ENCODE measurements at regions not wholly inside any gene's neighbourhood (a gene's known extent, or its start where the extent isn't known, plus 50 kb on each side); places are given as distances from the start of the nearest gene placed in this dataset.

DNA sequence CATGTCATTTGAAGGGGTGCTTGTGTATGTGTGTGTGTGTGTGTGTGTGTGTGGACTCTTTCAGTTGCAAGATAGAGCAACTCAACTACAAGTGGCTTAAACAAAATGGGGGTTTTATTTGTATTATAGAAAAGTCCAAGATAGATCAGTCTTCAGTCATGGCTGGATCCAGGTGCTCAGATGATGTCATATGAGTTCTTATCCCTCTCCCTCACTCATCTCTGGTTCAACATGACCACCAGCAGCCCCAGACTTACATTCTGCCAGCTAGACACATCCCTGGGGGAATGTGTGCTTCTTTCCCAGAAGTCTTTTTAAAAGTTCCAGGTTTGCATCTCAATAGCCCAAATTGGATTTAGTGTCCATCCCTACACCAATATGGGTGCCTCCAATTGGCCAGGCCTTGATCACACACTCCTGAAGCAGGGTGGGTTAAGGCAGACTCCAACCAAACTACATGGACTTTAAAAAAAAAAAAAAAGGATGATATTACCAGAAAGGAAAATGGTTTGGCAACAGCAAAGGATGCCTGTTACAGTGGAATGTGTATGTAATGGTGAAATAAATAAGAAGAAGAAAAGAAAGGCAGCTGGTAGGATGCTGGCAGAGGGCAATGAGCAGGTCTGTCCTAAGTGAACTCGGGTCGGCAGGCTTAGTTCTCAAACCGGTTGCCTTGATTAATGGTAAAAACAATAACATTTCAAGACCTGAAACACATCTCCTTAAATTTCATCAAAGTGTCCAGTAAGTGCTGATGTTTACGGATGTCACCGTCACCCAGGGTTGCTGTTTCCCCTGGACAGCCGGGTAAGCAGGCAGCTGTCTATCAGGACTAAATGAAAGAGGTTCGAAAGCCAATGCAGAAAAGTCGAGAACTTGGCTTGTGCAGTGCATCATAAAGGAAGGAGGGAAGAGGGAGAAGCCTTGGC lies 107.7 kb downstream of the SMIM20 start:
- Histone ChIP-seq H3K27me3 (ENCODE audit: control insufficient read depth, insufficient read depth, low read length) (no peaks in the 10 kb centered on the region), H3K4me3 (ENCODE audit: low read length) (no peak overlapping the region), H3K4me1 (ENCODE audit: control insufficient read depth, low read depth, low read length) (no peaks in the 10 kb centered on the region), H3K27ac (ENCODE audit: low read length) (no peak overlapping the region), H3K9ac (ENCODE audit: low read length) (no peak overlapping the region), H3K9me3 (ENCODE audit: control insufficient read depth, low read depth, low read length) (no peaks in the 10 kb centered on the region), H3K36me3 (ENCODE audit: control insufficient read depth, low read depth, low read length) (no peaks in the 10 kb centered on the region)

DNA sequence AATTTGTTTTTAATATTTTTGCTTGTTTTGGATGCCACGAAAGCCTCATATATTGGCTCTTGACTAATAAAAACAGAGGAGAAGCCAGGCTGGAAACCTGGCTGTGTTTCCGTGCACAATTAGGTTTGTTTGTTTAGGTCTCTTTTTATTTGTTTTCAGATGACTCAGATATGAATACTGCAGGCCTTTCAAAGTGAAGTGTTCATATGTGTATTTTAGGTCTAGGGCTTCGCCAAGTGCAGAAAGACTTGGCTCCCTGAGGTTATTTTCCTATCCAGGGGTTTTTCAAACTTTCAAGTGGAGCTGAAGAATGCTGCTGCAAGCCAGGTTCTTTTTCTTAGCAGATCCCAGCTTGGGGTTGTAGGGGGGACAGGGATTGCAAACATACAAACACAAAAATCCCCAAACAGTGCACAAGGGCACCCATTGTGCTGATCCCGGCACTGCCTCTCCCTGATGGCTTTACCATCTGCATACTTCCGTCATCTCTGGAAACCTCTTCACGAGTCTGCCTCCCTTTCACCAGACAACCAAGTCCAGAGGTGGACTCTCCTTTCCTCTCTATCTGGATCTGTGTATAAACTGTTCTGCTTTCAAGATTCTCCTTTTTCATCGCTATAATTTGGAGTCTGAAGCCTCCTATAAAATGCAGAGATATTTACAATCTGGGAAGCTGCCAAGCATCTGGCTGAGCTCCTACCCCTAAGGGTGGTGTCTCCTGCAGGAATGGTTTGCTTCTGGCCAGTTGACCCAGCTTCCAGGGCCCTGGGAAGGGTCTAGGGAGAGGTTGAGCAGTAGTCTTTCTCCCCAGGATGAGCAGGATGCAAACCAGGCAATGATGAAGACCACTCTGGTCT lies 108.6 kb downstream of the SMIM20 start:
- H3K27me3 ChIP-seq (ENCODE audit: control insufficient read depth, insufficient read depth, low read length), result no peaks in the 10 kb centered on the region
- H3K4me1 ChIP-seq (ENCODE audit: control insufficient read depth, low read depth, low read length), result peaks cover 1% of the 10 kb centered on the region
- H3K9me3 ChIP-seq (ENCODE audit: control insufficient read depth, low read depth, low read length), result no peaks in the 10 kb centered on the region
- no peak overlapping the region for H3K4me3 ChIP-seq (ENCODE audit: low read length)
- no peak overlapping the region for H3K27ac ChIP-seq (ENCODE audit: low read length)
- H3K9ac ChIP-seq (ENCODE audit: low read length), result no peak overlapping the region
- H3K36me3 ChIP-seq (ENCODE audit: control insufficient read depth, low read depth, low read length), result no peaks in the 10 kb centered on the region

DNA sequence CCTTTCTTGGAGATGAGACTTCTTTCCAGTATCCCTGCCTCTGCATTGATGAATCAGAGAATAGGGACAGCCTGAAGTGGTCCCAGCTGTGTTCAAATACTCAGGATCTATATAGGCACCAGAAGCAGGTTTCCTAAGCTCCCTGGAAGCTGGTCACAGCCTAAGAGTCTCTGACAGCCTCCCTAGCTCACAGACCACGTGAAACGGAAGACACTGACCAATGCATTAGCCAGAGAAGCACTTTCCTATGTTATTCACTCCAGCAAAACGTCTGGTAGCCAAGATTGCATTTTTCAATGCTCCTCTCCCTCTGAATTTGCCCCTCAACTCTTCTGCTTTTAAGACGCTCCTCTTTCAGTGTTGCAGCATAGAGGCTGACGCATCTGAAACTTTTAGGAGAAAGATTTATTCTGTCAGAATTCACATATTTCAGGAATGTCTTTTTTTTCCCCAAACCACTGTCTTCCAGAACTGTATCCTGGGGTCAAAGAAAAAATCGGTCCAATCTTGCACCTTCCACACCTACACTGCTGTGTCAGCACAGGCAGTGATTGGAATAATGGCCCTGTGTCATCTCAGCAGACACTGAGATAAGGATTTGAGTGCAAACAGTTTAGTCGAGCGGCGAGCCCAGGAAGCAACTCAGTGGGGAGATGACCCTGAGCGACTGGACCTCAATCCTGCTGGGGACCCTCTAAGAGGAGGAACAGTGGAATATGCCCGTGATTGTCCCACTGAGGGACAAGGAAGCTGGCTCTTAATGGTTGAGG lies 109.4 kb downstream of the SMIM20 start:
- H3K4me3 ChIP-seq (ENCODE audit: low read length), result no peak overlapping the region
- no peaks in the 10 kb centered on the region for H3K36me3 ChIP-seq (ENCODE audit: control insufficient read depth, low read depth, low read length)
- H3K27me3 ChIP-seq (ENCODE audit: control insufficient read depth, insufficient read depth, low read length), result no peaks in the 10 kb centered on the region
- H3K4me1 ChIP-seq (ENCODE audit: control insufficient read depth, low read depth, low read length), result peaks cover 5% of the 10 kb centered on the region
- no peaks in the 10 kb centered on the region for H3K9me3 ChIP-seq (ENCODE audit: control insufficient read depth, low read depth, low read length)
- no peak overlapping the region for H3K9ac ChIP-seq (ENCODE audit: low read length)
- no peak overlapping the region for H3K27ac ChIP-seq (ENCODE audit: low read length)

DNA sequence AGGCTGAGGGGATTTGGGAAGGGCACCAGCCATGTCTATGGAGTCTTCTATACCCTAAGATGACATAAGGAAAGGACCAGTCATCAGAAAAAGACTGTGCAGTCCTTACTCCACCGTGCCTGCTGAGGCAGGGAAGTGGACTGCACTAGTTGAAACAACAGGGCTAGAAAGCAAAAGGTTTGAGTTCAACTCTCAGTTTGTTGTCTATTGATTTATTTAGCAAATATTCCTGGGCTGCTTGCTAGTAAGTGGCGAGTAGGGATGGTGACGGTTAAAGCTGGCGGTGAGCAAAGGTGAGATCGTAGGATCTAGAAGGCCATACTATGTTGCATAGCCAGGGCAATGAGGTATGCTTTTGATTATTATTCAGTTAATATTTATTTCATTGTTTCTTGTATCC lies 110.1 kb downstream of the SMIM20 start:
- no peak overlapping the region for H3K27ac ChIP-seq (ENCODE audit: low read length)
- H3K4me3 ChIP-seq (ENCODE audit: low read length), result no peak overlapping the region
- peaks cover 6% of the 10 kb centered on the region for H3K4me1 ChIP-seq (ENCODE audit: control insufficient read depth, low read depth, low read length)
- H3K36me3 ChIP-seq (ENCODE audit: control insufficient read depth, low read depth, low read length), result no peaks in the 10 kb centered on the region
- no peaks in the 10 kb centered on the region for H3K9me3 ChIP-seq (ENCODE audit: control insufficient read depth, low read depth, low read length)
- H3K9ac ChIP-seq (ENCODE audit: low read length), result no peak overlapping the region
- H3K27me3 ChIP-seq (ENCODE audit: control insufficient read depth, insufficient read depth, low read length), result no peaks in the 10 kb centered on the region

DNA sequence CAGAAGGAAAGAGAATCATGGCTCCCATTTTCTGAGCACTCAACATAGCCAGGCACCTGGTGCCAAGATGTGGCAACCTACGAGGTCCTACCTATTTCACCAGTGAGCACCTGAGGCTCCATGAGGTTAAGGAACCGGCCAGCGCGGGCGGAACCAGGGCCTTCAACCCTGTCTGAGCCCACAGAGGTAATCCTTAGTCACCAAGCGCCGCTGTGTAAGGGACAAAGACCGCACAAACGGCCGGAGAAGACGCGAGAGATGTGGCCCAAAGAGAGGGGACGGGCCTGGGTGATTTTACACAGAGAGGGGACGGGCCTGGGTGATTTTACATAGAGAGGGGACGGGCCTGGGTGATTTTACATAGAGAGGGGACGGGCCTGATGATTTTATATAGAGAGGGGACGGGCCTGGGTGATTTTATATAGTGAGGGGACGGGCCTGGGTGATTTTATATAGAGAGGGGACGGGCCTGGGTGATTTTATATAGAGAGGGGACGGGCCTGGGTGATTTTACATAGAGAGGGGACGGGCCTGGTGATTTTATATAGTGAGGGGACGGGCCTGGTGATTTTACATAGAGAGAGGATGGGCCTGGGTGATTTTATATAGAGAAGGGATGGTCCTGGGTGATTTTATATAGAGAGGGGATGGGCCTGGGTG lies 114.2 kb downstream of the SMIM20 start:
- Histone ChIP-seq H3K4me3 (ENCODE audit: low read length) (peak overlapping the region; percentile 61), H3K9ac (ENCODE audit: low read length) (peak overlapping the region; percentile 75), H3K27ac (ENCODE audit: low read length) (peak overlapping the region; percentile 38), H3K9me3 (ENCODE audit: control insufficient read depth, low read depth, low read length) (no peaks in the 10 kb centered on the region), H3K27me3 (ENCODE audit: control insufficient read depth, insufficient read depth, low read length) (no peaks in the 10 kb centered on the region), H3K36me3 (ENCODE audit: control insufficient read depth, low read depth, low read length) (no peaks in the 10 kb centered on the region), H3K4me1 (ENCODE audit: control insufficient read depth, low read depth, low read length) (peaks cover 30% of the 10 kb centered on the region)

DNA sequence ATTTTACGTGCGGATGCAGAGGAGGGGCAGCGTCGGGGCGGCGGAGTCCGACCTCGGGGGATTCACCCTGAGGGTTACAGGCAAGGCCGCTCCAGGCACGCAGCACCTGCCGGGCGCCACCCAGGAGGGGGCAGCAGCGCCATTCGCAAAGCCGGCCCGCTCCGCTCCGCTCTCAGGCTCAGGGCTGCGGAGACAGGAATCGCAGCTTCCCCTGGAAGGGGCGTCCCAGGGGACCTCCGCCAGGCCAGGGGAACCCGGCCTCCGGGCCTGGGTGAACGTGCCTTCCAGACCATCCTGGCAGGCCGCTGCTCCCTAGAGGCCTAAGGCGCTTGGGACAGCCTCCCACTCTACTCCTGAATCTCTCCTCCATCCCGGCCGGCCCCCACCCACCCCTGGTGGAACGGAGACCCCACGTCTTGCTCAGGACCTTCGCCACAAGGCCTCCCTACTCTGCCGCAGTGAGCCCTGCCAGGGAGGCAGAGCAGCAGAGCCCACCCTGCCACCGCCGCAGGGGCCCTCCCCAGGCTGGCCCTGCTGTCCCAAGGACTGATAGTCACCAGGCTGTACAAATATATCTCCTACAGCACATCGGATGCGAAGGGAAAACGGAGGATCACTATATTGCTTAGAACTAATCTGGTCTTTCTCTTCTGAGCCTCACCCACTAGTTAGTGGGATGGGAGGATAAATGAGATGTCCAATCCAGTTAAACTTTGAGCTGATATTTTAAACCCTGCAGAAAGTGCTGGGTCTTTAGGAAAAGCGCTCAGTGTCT lies 115.0 kb downstream of the SMIM20 start:
- peak overlapping the region; percentile 83 for H3K27ac ChIP-seq (ENCODE audit: low read length)
- H3K4me1 ChIP-seq (ENCODE audit: control insufficient read depth, low read depth, low read length), result peaks cover 30% of the 10 kb centered on the region
- H3K27me3 ChIP-seq (ENCODE audit: control insufficient read depth, insufficient read depth, low read length), result no peaks in the 10 kb centered on the region
- H3K36me3 ChIP-seq (ENCODE audit: control insufficient read depth, low read depth, low read length), result no peaks in the 10 kb centered on the region
- no peaks in the 10 kb centered on the region for H3K9me3 ChIP-seq (ENCODE audit: control insufficient read depth, low read depth, low read length)
- H3K4me3 ChIP-seq (ENCODE audit: low read length), result peak overlapping the region; percentile 61
- H3K9ac ChIP-seq (ENCODE audit: low read length), result peak overlapping the region; percentile 75

DNA sequence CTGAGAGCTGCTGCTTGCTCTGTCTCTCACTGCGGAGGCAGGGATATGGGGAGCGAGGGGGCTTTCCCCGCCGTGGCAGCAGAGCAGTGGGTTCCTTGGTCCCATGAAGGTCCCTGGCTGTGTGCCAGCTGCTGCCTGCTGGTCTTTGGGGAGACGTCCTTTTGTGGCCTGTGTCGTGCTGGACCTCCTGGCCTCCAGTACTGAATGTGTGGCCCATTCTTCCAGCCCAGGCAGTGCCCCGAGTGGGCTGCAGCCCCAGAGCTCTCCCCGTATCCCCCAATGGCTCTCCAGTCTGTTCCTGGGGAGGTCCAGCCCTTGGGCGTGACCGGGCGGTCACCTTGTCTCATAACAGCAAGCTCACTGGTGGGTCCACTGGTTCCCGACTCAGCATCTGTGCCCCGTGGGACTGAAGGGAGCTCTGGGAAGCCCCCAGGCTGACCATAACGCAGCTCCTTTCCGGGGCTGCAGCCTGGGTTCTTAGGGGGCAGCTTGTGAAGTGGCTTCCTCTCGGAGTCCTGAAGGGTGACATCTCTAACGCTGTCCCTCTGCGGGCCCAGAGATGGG lies 115.6 kb downstream of the SMIM20 start:
- no peaks in the 10 kb centered on the region for H3K36me3 ChIP-seq (ENCODE audit: control insufficient read depth, low read depth, low read length)
- H3K27me3 ChIP-seq (ENCODE audit: control insufficient read depth, insufficient read depth, low read length), result no peaks in the 10 kb centered on the region
- peak overlapping the region; percentile 61 for H3K4me3 ChIP-seq (ENCODE audit: low read length)
- H3K9ac ChIP-seq (ENCODE audit: low read length), result peak overlapping the region; percentile 75
- no peaks in the 10 kb centered on the region for H3K9me3 ChIP-seq (ENCODE audit: control insufficient read depth, low read depth, low read length)
- peaks cover 30% of the 10 kb centered on the region for H3K4me1 ChIP-seq (ENCODE audit: control insufficient read depth, low read depth, low read length)
- H3K27ac ChIP-seq (ENCODE audit: low read length), result peak overlapping the region; percentile 83

DNA sequence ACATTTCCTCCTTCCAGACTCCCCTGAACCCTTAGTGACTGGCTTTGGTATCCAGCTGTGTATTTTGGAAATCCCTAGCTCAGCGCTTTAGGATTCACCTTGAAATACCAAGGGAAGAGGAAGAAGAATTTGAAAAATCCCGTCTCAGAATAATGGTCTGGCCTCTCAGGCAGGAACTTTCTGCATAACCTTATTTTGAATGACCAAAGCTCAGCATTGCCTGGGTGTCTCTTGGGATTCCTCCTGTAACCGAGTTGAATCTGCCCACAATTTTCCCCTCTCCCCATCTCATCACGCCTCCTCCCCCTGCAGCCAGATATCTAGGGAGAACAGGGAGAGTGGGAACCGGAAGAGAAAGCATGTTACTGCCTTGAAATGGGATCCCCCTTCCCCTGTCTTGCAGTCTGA lies 116.2 kb downstream of the SMIM20 start:
- Histone ChIP-seq H3K27ac (ENCODE audit: low read length) (peak overlapping the region; percentile 83), H3K4me1 (ENCODE audit: control insufficient read depth, low read depth, low read length) (peaks cover 30% of the 10 kb centered on the region), H3K27me3 (ENCODE audit: control insufficient read depth, insufficient read depth, low read length) (no peaks in the 10 kb centered on the region), H3K9ac (ENCODE audit: low read length) (peak overlapping the region; percentile 75), H3K4me3 (ENCODE audit: low read length) (peak overlapping the region; percentile 61), H3K36me3 (ENCODE audit: control insufficient read depth, low read depth, low read length) (no peaks in the 10 kb centered on the region), H3K9me3 (ENCODE audit: control insufficient read depth, low read depth, low read length) (no peaks in the 10 kb centered on the region)

DNA sequence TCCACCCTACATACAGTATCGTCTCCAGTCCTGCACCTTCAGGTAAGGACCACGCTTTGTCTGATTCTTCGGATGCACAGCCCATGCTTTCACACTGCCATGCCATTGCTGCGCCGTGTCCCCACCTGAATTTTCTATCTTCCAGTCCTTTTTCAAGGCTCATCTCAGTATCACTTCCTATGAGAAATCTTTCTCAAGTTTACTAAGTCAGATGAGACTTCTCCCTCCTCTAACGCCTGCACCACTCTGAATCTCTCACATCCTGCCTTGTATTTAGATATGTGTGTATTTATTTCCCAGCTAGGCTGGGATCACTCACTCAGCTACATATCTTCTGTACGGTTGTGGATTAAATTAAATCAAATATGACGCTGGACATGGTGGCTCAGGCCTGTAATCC lies 116.8 kb downstream of the SMIM20 start:
- Histone ChIP-seq H3K27ac (ENCODE audit: low read length) (peak overlapping the region; percentile 56), H3K9ac (ENCODE audit: low read length) (peak overlapping the region; percentile 53), H3K4me3 (ENCODE audit: low read length) (peak overlapping the region; percentile 61), H3K4me1 (ENCODE audit: control insufficient read depth, low read depth, low read length) (peaks cover 30% of the 10 kb centered on the region), H3K27me3 (ENCODE audit: control insufficient read depth, insufficient read depth, low read length) (no peaks in the 10 kb centered on the region), H3K36me3 (ENCODE audit: control insufficient read depth, low read depth, low read length) (no peaks in the 10 kb centered on the region), H3K9me3 (ENCODE audit: control insufficient read depth, low read depth, low read length) (no peaks in the 10 kb centered on the region)

DNA sequence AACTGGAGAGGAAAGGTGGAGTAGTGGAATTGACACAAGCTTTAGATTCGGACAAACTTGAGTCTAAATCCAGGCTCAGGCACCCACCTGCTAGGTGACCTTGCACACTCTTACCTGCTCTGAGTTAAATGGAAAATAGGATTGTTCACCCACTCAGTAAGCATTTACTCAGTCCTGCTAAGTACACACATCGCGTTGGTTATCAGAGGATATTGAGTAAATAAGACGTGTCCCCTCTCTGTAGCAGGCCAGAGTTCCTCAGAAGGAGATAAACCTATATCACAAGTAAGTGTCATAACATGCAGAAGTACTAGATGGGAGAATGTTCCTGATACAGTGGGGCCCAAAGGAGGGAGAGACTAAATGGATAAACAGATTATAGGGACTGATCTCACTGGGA lies 117.7 kb downstream of the SMIM20 start:
- H3K27me3 ChIP-seq (ENCODE audit: control insufficient read depth, insufficient read depth, low read length), result no peaks in the 10 kb centered on the region
- no peaks in the 10 kb centered on the region for H3K36me3 ChIP-seq (ENCODE audit: control insufficient read depth, low read depth, low read length)
- no peak overlapping the region for H3K4me3 ChIP-seq (ENCODE audit: low read length)
- H3K27ac ChIP-seq (ENCODE audit: low read length), result no peak overlapping the region
- peaks cover 30% of the 10 kb centered on the region for H3K4me1 ChIP-seq (ENCODE audit: control insufficient read depth, low read depth, low read length)
- H3K9ac ChIP-seq (ENCODE audit: low read length), result no peak overlapping the region
- no peaks in the 10 kb centered on the region for H3K9me3 ChIP-seq (ENCODE audit: control insufficient read depth, low read depth, low read length)

All from iPS-18a (cell line).